B cell (primary cell): ENCODE measurements at regions not wholly inside any gene's neighbourhood (a gene's known extent, or its start where the extent isn't known, plus 50 kb on each side); places are given as distances from the start of the nearest gene placed in this dataset.

Experiments
- ATAC-seq: fragments of 200-7000 bp; cut with Tn5 transposase; one replicate; pipeline ENCODE4 v1.10.0; 2021; ENCODE audit warnings: low read depth, mild to moderate bottlenecking, moderate number of reproducible peaks, moderate library complexity
- CTCF ChIA-PET: fragments of 350-600 bp; sonication (Branson Sonifier 250); formaldehyde crosslinking; loops from one replicate; lab custom pipeline; 2021; ENCODE audit warnings: antibody characterized with exemption, inconsistent platforms; lab: Charles Lee
- POLR2A ChIA-PET: fragments of 350-600 bp; sonication (Branson Sonifier 250); formaldehyde crosslinking; loops from one replicate; lab custom pipeline; 2021; ENCODE audit warnings: antibody characterized with exemption; lab: Charles Lee
- DNase-seq: peaks from one replicate; pipeline ENCODE4 v3.0.0; 2013
- H2AFZ ChIP-seq: 2 replicates; pipeline ENCODE4 v1.6.1; 2012; ENCODE audit warnings: mild to moderate bottlenecking, low read depth, low read length; ENCODE audit not compliant: insufficient read depth, poor library complexity, severe bottlenecking
- H3K27ac ChIP-seq, 2 donors: 1 replicate in 1 of 2; 2 replicates in 1 of 2; pipeline ENCODE4 v1.5.1; 2012 to 2013; ENCODE audit warnings: low read length in 2 of 2, mild to moderate bottlenecking in 2 of 2, moderate library complexity in 1 of 2
- H3K27me3 ChIP-seq, 4 experiments: fragments of 200-600 bp in 1 of 4; sonication (generic) in 1 of 4; replicated peaks in 1 of 4; 1 replicate in 2 of 4; 2 replicates in 2 of 4; pipeline versions ENCODE4 v1.6.1 to v1.7.0; 2013 to 2016; ENCODE audit warnings: low read length in 3 of 4, mild to moderate bottlenecking in 2 of 4, mixed read lengths in 1 of 4, moderate library complexity in 1 of 4; ENCODE audit not compliant: insufficient read depth in 4 of 4, control insufficient read depth in 3 of 4; ENCODE audit errors: control extremely low read depth in 1 of 4
- H3K36me3 ChIP-seq, 2 experiments: replicated peaks in 1 of 2; 1 replicate in 1 of 2; 2 replicates in 1 of 2; pipeline versions ENCODE4 v1.6.1 to v1.7.1; 2013; ENCODE audit warnings: low read length in 1 of 2; ENCODE audit not compliant: insufficient read depth in 2 of 2, control insufficient read depth in 1 of 2; ENCODE audit errors: control extremely low read depth in 1 of 2, extremely low read depth in 1 of 2
- H3K4me1 ChIP-seq, 2 donors: fragments of 200-600 bp in 1 of 2; sonication (generic) in 1 of 2; 1 replicate in 1 of 2; 2 replicates in 1 of 2; pipeline versions ENCODE4 v1.5.1 to v1.6.1; 2013 to 2017; ENCODE audit warnings: low read length in 2 of 2; ENCODE audit not compliant: control insufficient read depth in 2 of 2, insufficient read depth in 2 of 2
- H3K4me2 ChIP-seq: replicated peaks from 2 replicates; pipeline ENCODE3; 2012; ENCODE audit warnings: mild to moderate bottlenecking, low read depth, low read length; ENCODE audit not compliant: poor library complexity, severe bottlenecking
- H3K4me3 ChIP-seq, 5 experiments: fragments of 200-600 bp in 1 of 5; sonication (generic) in 1 of 5; 1 replicate in 3 of 5; 2 replicates in 2 of 5; pipeline versions ENCODE4 v1.5.1 to v1.7.0; 2011 to 2016; ENCODE audit warnings: low read length in 4 of 5, mild to moderate bottlenecking in 4 of 5, low read depth in 2 of 5, control low read depth in 1 of 5, moderate library complexity in 1 of 5; ENCODE audit not compliant: insufficient read depth in 1 of 5; ENCODE audit errors: control extremely low read depth in 1 of 5, extremely low read depth in 1 of 5
- H3K79me2 ChIP-seq: fragments of 200-600 bp; sonication (generic); one replicate; pipeline ENCODE4 v1.6.0; 2016; ENCODE audit warnings: low read length; ENCODE audit not compliant: control insufficient read depth, insufficient read depth
- H3K9ac ChIP-seq: fragments of 200-600 bp; sonication (generic); 2 replicates; pipeline ENCODE4 v1.6.1; 2017; ENCODE audit warnings: mild to moderate bottlenecking, low read length, moderate library complexity
- H3K9me3 ChIP-seq, 3 donors: one replicate each; pipeline versions ENCODE4 v1.6.1 to v1.7.1; 2013; ENCODE audit warnings: low read length in 2 of 3; ENCODE audit not compliant: control insufficient read depth in 2 of 3, insufficient read depth in 1 of 3; ENCODE audit errors: control extremely low read depth in 1 of 3
- H4K20me1 ChIP-seq: 2 replicates; pipeline ENCODE4 v1.6.0; 2012; ENCODE audit warnings: mild to moderate bottlenecking, low read length; ENCODE audit not compliant: insufficient read depth, control insufficient read depth, poor library complexity, severe bottlenecking
- H3K27ac Mint-ChIP-seq: one replicate; pipeline ENCODE4 v1.8.0; 2021; ENCODE audit warnings: mixed read lengths
- H3K27me3 Mint-ChIP-seq: one replicate; pipeline ENCODE4 v1.8.0; 2021; ENCODE audit warnings: mixed read lengths
- H3K4me1 Mint-ChIP-seq: one replicate; pipeline ENCODE4 v1.8.0; 2021; ENCODE audit warnings: mixed read lengths
- H3K4me3 Mint-ChIP-seq: one replicate; pipeline ENCODE4 v1.8.0; 2021; ENCODE audit warnings: mixed read lengths
- H3K9me3 Mint-ChIP-seq: one replicate; pipeline ENCODE4 v1.8.0; 2022; ENCODE audit warnings: mixed read lengths; ENCODE audit not compliant: insufficient read depth
- CTCF ChIP-seq: fragments of 200-600 bp; IDR thresholded peaks from one replicate; pipeline ENCODE4 v1.8.0; 2022; ENCODE audit warnings: antibody characterized with exemption, mild to moderate bottlenecking
- EZH2 ChIP-seq: IDR thresholded peaks from 2 replicates; pipeline ENCODE4 v1.6.1; 2012; ENCODE audit warnings: borderline replicate concordance, low read depth, mild to moderate bottlenecking, moderate library complexity, low read length; ENCODE audit not compliant: insufficient read depth, poor library complexity, severe bottlenecking
- WGBS: methylation state at CpG from one replicate; pipeline ENCODE4 v1.1.5; 2013; ENCODE audit warnings: missing lambda C conversion rate; ENCODE audit not compliant: insufficient coverage; 5-methylcytosine and 5-hydroxymethylcytosine counted together
- intact Hi-C: fragments of 100-400 bp; cut with micrococcal nuclease; formaldehyde crosslinking; loops from one replicate; pipeline ENCODE4 v1.10.0; 2022

- Histone ChIP-seq H3K27ac (no peak overlapping the region), H3K27me3 (peaks cover 0 to 20% (median 4%) of the 10 kb centered on the region in 4 experiments), H3K9me3 (peaks cover 0 to 25% (median 0%) of the 10 kb centered on the region in 3 donors), H4K20me1 (no peaks in the 10 kb centered on the region), H3K36me3 (no peaks in the 10 kb centered on the region), H3K9ac (no peak overlapping the region), H3K4me2 (no peak overlapping the region), H2AFZ (no peak overlapping the region), H3K79me2 (no peaks in the 10 kb centered on the region), H3K4me3 (no peak overlapping the region), H3K4me1 (no peaks in the 10 kb centered on the region)
- no peaks in the 10 kb centered on the region for H3K4me1 Mint-ChIP-seq
- DNase-seq (no peak), ATAC-seq (no peak)
- CTCF ChIA-PET = no interaction called here
- TF ChIP-seq CTCF (no peak), EZH2 (no peak)
- H3K4me3 Mint-ChIP-seq = no peak overlapping the region
- peaks cover 34% of the 10 kb centered on the region for H3K27me3 Mint-ChIP-seq
- 85% methylated on average over 8 of the region's 9 CpGs for WGBS
- POLR2A ChIA-PET = no interaction called here
- H3K9me3 Mint-ChIP-seq = no peaks in the 10 kb centered on the region
- intact Hi-C loops = no loop called here
- no peak overlapping the region for H3K27ac Mint-ChIP-seq
Observed at GRCh38 chr16:86244158-86244557, 266.2 kb upstream of the FOXF1 start.

- no peak overlapping the region for H3K4me3 ChIP-seq
- Mint-ChIP-seq H3K27me3 (peaks cover 34% of the 10 kb centered on the region), H3K9me3 (no peaks in the 10 kb centered on the region), H3K4me1 (no peaks in the 10 kb centered on the region), H3K4me3 (no peak overlapping the region), H3K27ac (no peak overlapping the region)
- ChIA-PET POLR2A (no interaction called here), CTCF (no interaction called here)
- no peak for ATAC-seq
- 90% methylated on average over 3 of the region's 3 CpGs for WGBS
- H3K9ac ChIP-seq = no peak overlapping the region
- H3K79me2 ChIP-seq = no peaks in the 10 kb centered on the region
- no peak for DNase-seq
- no peaks in the 10 kb centered on the region for H4K20me1 ChIP-seq
- TF ChIP-seq EZH2 = no peak
- no peak for TF ChIP-seq CTCF
- no peak overlapping the region for H3K4me2 ChIP-seq
- H3K36me3 ChIP-seq = no peaks in the 10 kb centered on the region
- no peak overlapping the region for H2AFZ ChIP-seq
- peaks cover 0 to 31% (median 0%) of the 10 kb centered on the region in 3 donors for H3K9me3 ChIP-seq
- H3K27ac ChIP-seq = no peak overlapping the region
- peaks cover 0 to 20% (median 3%) of the 10 kb centered on the region in 4 experiments for H3K27me3 ChIP-seq
- intact Hi-C loops = no loop called here
- no peaks in the 10 kb centered on the region for H3K4me1 ChIP-seq
Observed at GRCh38 chr16:86244936-86245335, 265.4 kb upstream of the FOXF1 start.
